ENCODE measurements at regions not wholly inside any gene's neighbourhood (a gene's known extent, or its start where the extent isn't known, plus 50 kb on each side); places are given as distances from the start of the nearest gene placed in this dataset.

DNA sequence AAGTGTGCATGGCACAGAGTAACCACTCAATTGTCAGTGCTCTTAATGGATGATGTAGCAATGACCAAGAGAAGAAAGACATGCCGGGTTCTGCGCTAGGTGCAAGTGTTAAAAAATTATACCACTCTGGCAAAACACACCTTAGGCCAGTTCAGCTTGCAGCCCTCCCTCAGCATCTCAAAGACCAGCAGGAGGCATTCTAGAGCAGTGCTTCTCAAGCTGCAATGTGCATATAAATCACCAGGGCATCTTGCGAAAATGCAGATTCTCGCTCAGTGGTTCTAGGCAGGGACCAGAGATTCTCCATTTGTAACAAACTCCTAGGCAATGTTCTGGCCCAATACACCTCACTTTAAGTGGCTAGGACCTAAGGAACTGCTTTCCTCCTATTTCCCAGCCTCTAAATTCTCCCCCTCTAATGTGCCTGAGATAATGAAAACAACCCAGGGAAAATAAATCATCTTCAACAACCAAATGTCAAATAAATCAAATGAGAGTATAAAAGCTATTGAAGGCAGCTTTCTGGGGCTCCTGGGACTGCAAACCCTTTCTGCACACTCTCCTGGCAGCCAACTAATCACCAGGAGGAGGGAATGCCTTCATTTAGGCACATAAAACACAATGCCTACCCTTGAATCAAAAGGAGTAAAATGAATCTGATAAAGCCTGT lies 337.2 kb upstream of the API5 start:
- H3K27ac ChIP-seq (ENCODE audit: insufficient read depth, low read depth, low read length) = no peak overlapping the region
- no peaks in the 10 kb centered on the region for H3K4me1 ChIP-seq (ENCODE audit: control insufficient read depth, extremely low read depth, insufficient read depth, low read length)
- intact Hi-C loops (cut with micrococcal nuclease) = no loop called here
- ChIA-PET POLR2A (no interaction called here), CTCF (no interaction called here)
- no peak overlapping the region for H3K9ac ChIP-seq (replicated peaks; ENCODE audit: extremely low read depth, insufficient read depth, low read length)
- H3K9me1 ChIP-seq (replicated peaks; ENCODE audit: control insufficient read depth, extremely low read depth, insufficient read depth, low read length) = no peaks in the 10 kb centered on the region
- dilution Hi-C loops (cut with MboI; ENCODE audit: extremely low pct_ligation_motif_present, low sequenced_read_pairs) = no loop called here
- no peaks in the 10 kb centered on the region for H4K20me1 ChIP-seq (replicated peaks; ENCODE audit: control insufficient read depth, extremely low read depth, insufficient read depth, low read length)
- H2AFZ ChIP-seq (ENCODE audit: low read depth, low read length) = no peak overlapping the region
- no peaks in the 10 kb centered on the region for H3K79me2 ChIP-seq (ENCODE audit: control insufficient read depth, insufficient read depth, low read length)
- FAIRE-seq (no peak), DNase-seq (ENCODE audit: low read depth, low spot score) (no peak)
- no peak for TF ChIP-seq MYC (IDR thresholded peaks at IDR 0.05; ENCODE audit: low read depth, low read length)
- no peak for TF ChIP-seq FOS (IDR thresholded peaks at IDR 0.05; ENCODE audit: borderline replicate concordance, insufficient read depth, low read length)
- no peak for TF ChIP-seq POLR2AphosphoS5 (IDR thresholded peaks at IDR 0.05; ENCODE audit: insufficient read depth, low read depth, low read length)
- TF ChIP-seq, protein P1, sequence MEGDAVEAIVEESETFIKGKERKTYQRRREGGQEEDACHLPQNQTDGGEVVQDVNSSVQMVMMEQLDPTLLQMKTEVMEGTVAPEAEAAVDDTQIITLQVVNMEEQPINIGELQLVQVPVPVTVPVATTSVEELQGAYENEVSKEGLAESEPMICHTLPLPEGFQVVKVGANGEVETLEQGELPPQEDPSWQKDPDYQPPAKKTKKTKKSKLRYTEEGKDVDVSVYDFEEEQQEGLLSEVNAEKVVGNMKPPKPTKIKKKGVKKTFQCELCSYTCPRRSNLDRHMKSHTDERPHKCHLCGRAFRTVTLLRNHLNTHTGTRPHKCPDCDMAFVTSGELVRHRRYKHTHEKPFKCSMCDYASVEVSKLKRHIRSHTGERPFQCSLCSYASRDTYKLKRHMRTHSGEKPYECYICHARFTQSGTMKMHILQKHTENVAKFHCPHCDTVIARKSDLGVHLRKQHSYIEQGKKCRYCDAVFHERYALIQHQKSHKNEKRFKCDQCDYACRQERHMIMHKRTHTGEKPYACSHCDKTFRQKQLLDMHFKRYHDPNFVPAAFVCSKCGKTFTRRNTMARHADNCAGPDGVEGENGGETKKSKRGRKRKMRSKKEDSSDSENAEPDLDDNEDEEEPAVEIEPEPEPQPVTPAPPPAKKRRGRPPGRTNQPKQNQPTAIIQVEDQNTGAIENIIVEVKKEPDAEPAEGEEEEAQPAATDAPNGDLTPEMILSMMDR (IDR thresholded peaks at IDR 0.05; ENCODE audit: extremely low read depth in 1 of 2, insufficient read depth in 1 of 2, low read depth in 1 of 2, low read length in 2 of 2) = no peak
- TF ChIP-seq, protein P2, sequence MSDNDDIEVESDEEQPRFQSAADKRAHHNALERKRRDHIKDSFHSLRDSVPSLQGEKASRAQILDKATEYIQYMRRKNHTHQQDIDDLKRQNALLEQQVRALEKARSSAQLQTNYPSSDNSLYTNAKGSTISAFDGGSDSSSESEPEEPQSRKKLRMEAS (IDR thresholded peaks at IDR 0.05; ENCODE audit: insufficient read depth, insufficient read length) = no peak
- TF ChIP-seq POLR2A (IDR thresholded peaks at IDR 0.05; ENCODE audit: low read depth, low read length) = no peak
- no peak for TF ChIP-seq GATA2 (IDR thresholded peaks at IDR 0.05; ENCODE audit: insufficient read depth, insufficient read length, low read depth, low read length)
- no peak for TF ChIP-seq EZH2 (IDR thresholded peaks at IDR 0.05; ENCODE audit: borderline replicate concordance, low read depth, low read length, severe bottlenecking)
- no peaks in the 10 kb centered on the region for H3K36me3 ChIP-seq (ENCODE audit: control insufficient read depth in 2 of 2, extremely low read depth in 1 of 2, insufficient read depth in 2 of 2, low read length in 2 of 2)
- peaks cover 2% of the 10 kb centered on the region for H3K9me3 ChIP-seq (replicated peaks; ENCODE audit: control insufficient read depth, insufficient read depth, low read length)
- H3K4me2 ChIP-seq (ENCODE audit: insufficient read depth, low read length) = no peak overlapping the region
- no TSS peak for BruUV-seq (replicated peaks)
- no peaks in the 10 kb centered on the region for H3K27me3 ChIP-seq (ENCODE audit: control insufficient read depth in 2 of 2, insufficient read depth in 2 of 2, low read length in 2 of 2)
- no peak overlapping the region for H3K4me3 ChIP-seq (replicated peaks in 1 of 3; ENCODE audit: insufficient read depth in 1 of 3, low read depth in 1 of 3, low read length in 3 of 3)

Data from endothelial cell of umbilical vein (primary cell).